ENCODE measurements at regions not wholly inside any gene's neighbourhood (a gene's known extent, or its start where the extent isn't known, plus 50 kb on each side); places are given as distances from the start of the nearest gene placed in this dataset.

GRCh38 chr13:75123428-75123827 lies 358.5 kb downstream of the TBC1D4 start:
- intact Hi-C loops (cut with DNase I): no loop called here
- 83 to 95% methylated on average over 1 of the region's 1 CpG for WGBS, 2 donors
- TF ChIP-seq POLR2A (IDR thresholded peaks at IDR 0.05): no peak
- no peak for TF ChIP-seq CTCF (IDR thresholded peaks at IDR 0.05)

GRCh38 chr13:75120085-75120484 lies 361.9 kb downstream of the TBC1D4 start:
- DNase-seq: no peak
- WGBS, 2 donors: 77 to 84% methylated on average over 4 of the region's 4 CpGs
- TF ChIP-seq POLR2A (IDR thresholded peaks at IDR 0.05) (no peak), CTCF (IDR thresholded peaks at IDR 0.05) (no peak)
- Histone ChIP-seq H3K4me1 (no peaks in the 10 kb centered on the region), H3K27ac (no peak overlapping the region), H3K36me3 (no peaks in the 10 kb centered on the region), H3K27me3 (no peaks in the 10 kb centered on the region), H3K9me3 (no peaks in the 10 kb centered on the region), H3K4me3 (replicated peaks in 1 of 3) (no peak overlapping the region)
- intact Hi-C loops (cut with DNase I): no loop called here

More at GRCh38 chr13:75123428-75123827, 358.5 kb downstream of the TBC1D4 start:
- H3K36me3 ChIP-seq: no peaks in the 10 kb centered on the region
- no peaks in the 10 kb centered on the region for H3K4me1 ChIP-seq
- no peak overlapping the region for H3K4me3 ChIP-seq (replicated peaks in 1 of 3)
- DNase-seq: no peak
- no peaks in the 10 kb centered on the region for H3K27me3 ChIP-seq
- H3K27ac ChIP-seq: no peak overlapping the region
- H3K9me3 ChIP-seq: no peaks in the 10 kb centered on the region

GRCh38 chr13:75115171-75115570 lies 366.8 kb downstream of the TBC1D4 start:
- WGBS, 2 donors: 65 to 73% methylated on average over 2 of the region's 2 CpGs
- H3K4me1 ChIP-seq: no peaks in the 10 kb centered on the region
- TF ChIP-seq POLR2A (IDR thresholded peaks at IDR 0.05) (no peak), CTCF (IDR thresholded peaks at IDR 0.05) (no peak)
- intact Hi-C loops (cut with DNase I): no loop called here
- H3K27me3 ChIP-seq: no peaks in the 10 kb centered on the region
- no peak overlapping the region for H3K27ac ChIP-seq
- no peak overlapping the region for H3K4me3 ChIP-seq (replicated peaks in 1 of 3)
- H3K9me3 ChIP-seq: no peaks in the 10 kb centered on the region
- no peaks in the 10 kb centered on the region for H3K36me3 ChIP-seq
- no peak for DNase-seq

GRCh38 chr13:75103976-75104375 lies 378.0 kb downstream of the TBC1D4 start:
- Histone ChIP-seq H3K9me3 (no peaks in the 10 kb centered on the region), H3K4me1 (no peaks in the 10 kb centered on the region), H3K4me3 (replicated peaks in 1 of 3) (no peak overlapping the region), H3K36me3 (no peaks in the 10 kb centered on the region), H3K27me3 (no peaks in the 10 kb centered on the region), H3K27ac (no peak overlapping the region)
- intact Hi-C loops (cut with DNase I): no loop called here
- DNase-seq: no peak
- TF ChIP-seq CTCF (IDR thresholded peaks at IDR 0.05): no peak
- TF ChIP-seq POLR2A (IDR thresholded peaks at IDR 0.05): no peak

- 77 to 79% methylated on average over 5 of the region's 5 CpGs for WGBS, 2 donors
- no peak overlapping the region for H3K4me3 ChIP-seq (replicated peaks in 1 of 3)
- intact Hi-C loops (cut with DNase I): no loop called here
- DNase-seq: no peak
- no peaks in the 10 kb centered on the region for H3K9me3 ChIP-seq
- no peak overlapping the region for H3K27ac ChIP-seq
- no peaks in the 10 kb centered on the region for H3K27me3 ChIP-seq
- no peaks in the 10 kb centered on the region for H3K4me1 ChIP-seq
- H3K36me3 ChIP-seq: no peaks in the 10 kb centered on the region
- TF ChIP-seq CTCF (IDR thresholded peaks at IDR 0.05): no peak
- TF ChIP-seq POLR2A (IDR thresholded peaks at IDR 0.05): no peak
These were observed 379.8 kb downstream of the TBC1D4 start for GRCh38 chr13:75102001-75102716.
